ENCODE measurements at regions not wholly inside any gene's neighbourhood (a gene's known extent, or its start where the extent isn't known, plus 50 kb on each side); places are given as distances from the start of the nearest gene placed in this dataset.

- TF ChIP-seq POLR2A (IDR thresholded peaks at IDR 0.05; ENCODE audit: low read depth) = no peak
- no peak for TF ChIP-seq EP300 (IDR thresholded peaks at IDR 0.05)
- TF ChIP-seq CTCF (IDR thresholded peaks at IDR 0.05) = no peak
- no peak for TF ChIP-seq POLR2AphosphoS5 (IDR thresholded peaks at IDR 0.05)
Measured at GRCh38 chr4:27115221-27115620, 254.6 kb downstream of the STIM2 start.

Data from esophagus muscularis mucosa (tissue), 4 donors.